GM12878 (cell line): ENCODE measurements at regions not wholly inside any gene's neighbourhood (a gene's known extent, or its start where the extent isn't known, plus 50 kb on each side); places are given as distances from the start of the nearest gene placed in this dataset.

ENCODE experiments used
- ATAC-seq: fragments of 200-7000 bp; cut with Tn5 transposase; 3 replicates; pipeline ENCODE4 v1.9.1; 2020; ENCODE audit warnings: mild to moderate bottlenecking, moderate library complexity
- BruUV-seq: library from RNA; stranded (reverse); fragments of 400-500 nt; replicated peaks from 2 replicates; lab custom pipeline; 2021; lab: Mats Ljungman, UMichigan
- CTCF ChIA-PET: fragments of 300-600 bp; sonication (Branson Sonifier 250); formaldehyde crosslinking; extraction: SDS; loops from one replicate; lab custom pipeline; 2021; ENCODE audit warnings: inconsistent platforms; lab: Yijun Ruan, JAX
- POLR2A ChIA-PET: fragments of 350-600 bp; formaldehyde crosslinking; extraction: SDS; loops from one replicate; lab custom pipeline; 2021; ENCODE audit warnings: inconsistent platforms; lab: Charles Lee
- RAD21 ChIA-PET: fragments of 300-600 bp; sonication (Branson Sonifier 250); formaldehyde crosslinking; loops from one replicate; lab custom pipeline; 2023; ENCODE audit warnings: antibody characterized with exemption; ENCODE audit not compliant: unreplicated experiment; lab: Charles Lee
- SMC1A ChIA-PET: fragments of 300-600 bp; sonication (Branson Sonifier 250); formaldehyde crosslinking; loops from one replicate; lab custom pipeline; 2023; ENCODE audit not compliant: unreplicated experiment, uncharacterized antibody; lab: Charles Lee
- DNase-seq: peaks from one replicate; pipeline ENCODE4 v3.0.0-alpha.2; 2011; ENCODE audit warnings: low read depth, low spot score
- FAIRE-seq: peaks from 3 replicates; lab custom pipeline; 2011; peaks lifted over from hg19 to GRCh38; lab: Jason Lieb, UNC
- H2AFZ ChIP-seq: 2 replicates; pipeline ENCODE4 v1.6.0; 2011; ENCODE audit warnings: low read depth, low read length, control low read depth; ENCODE audit not compliant: control insufficient read depth
- H3K27ac ChIP-seq: 2 replicates; pipeline ENCODE4 v1.5.1; 2011; ENCODE audit warnings: control low read depth; ENCODE audit not compliant: control insufficient read depth, insufficient read depth
- H3K27me3 ChIP-seq, 2 experiments: replicated peaks in 1 of 2; 2 replicates each; pipeline versions ENCODE4 v1.6.0 to v1.6.1; 2011; ENCODE audit warnings: low read length in 1 of 2; ENCODE audit not compliant: control insufficient read depth in 2 of 2, insufficient read depth in 2 of 2
- H3K36me3 ChIP-seq, 2 experiments: 2 replicates each; pipeline ENCODE4 v1.5.1; 2011; ENCODE audit warnings: low read length in 1 of 2; ENCODE audit not compliant: control insufficient read depth in 2 of 2, insufficient read depth in 2 of 2
- H3K4me1 ChIP-seq: 2 replicates; pipeline ENCODE4 v1.6.1; 2011; ENCODE audit warnings: mild to moderate bottlenecking, low read length, moderate library complexity, mixed read lengths; ENCODE audit not compliant: control insufficient read depth, insufficient read depth
- H3K4me2 ChIP-seq: 2 replicates; pipeline ENCODE4 v1.6.0; 2011; ENCODE audit warnings: control low read depth; ENCODE audit not compliant: control insufficient read depth, insufficient read depth
- H3K4me3 ChIP-seq: fragments of 200-600 bp; sonication (generic); 2 replicates; pipeline ENCODE4 v1.5.1; 2016
- H3K79me2 ChIP-seq: 2 replicates; pipeline ENCODE4 v1.6.0; 2011; ENCODE audit warnings: low read length; ENCODE audit not compliant: control insufficient read depth, insufficient read depth
- H3K9ac ChIP-seq: 2 replicates; pipeline ENCODE4 v1.8.0; 2011; ENCODE audit warnings: low read length, control low read depth, mixed read lengths; ENCODE audit not compliant: control insufficient read depth, insufficient read depth
- H3K9me3 ChIP-seq: replicated peaks from 3 replicates; pipeline ENCODE4 v1.5.1; 2011; ENCODE audit warnings: mild to moderate bottlenecking, low read length; ENCODE audit not compliant: control insufficient read depth, insufficient read depth
- H4K20me1 ChIP-seq: 2 replicates; pipeline ENCODE4 v1.6.0; 2011; ENCODE audit not compliant: control insufficient read depth, insufficient read depth
- ASH2L ChIP-seq: fragments of 300-600, 200-600 bp; sonication (generic); IDR thresholded peaks from 2 replicates; pipeline ENCODE4 v1.6.1; 2017; ENCODE audit warnings: low read depth, mild to moderate bottlenecking, borderline replicate concordance
- ATF7 ChIP-seq: fragments of 450-650 bp; IDR thresholded peaks from 2 replicates; pipeline ENCODE4 v1.6.1; 2016; ENCODE audit warnings: low read depth, mild to moderate bottlenecking
- BACH1 ChIP-seq: fragments of 450-650 bp; IDR thresholded peaks from 2 replicates; pipeline ENCODE4 v1.6.1; 2017; ENCODE audit warnings: mild to moderate bottlenecking, borderline replicate concordance
- CEBPB ChIP-seq, 2 experiments: fragments of 150-350 bp in 1 of 2; IDR thresholded peaks; 2 replicates each; pipeline ENCODE4 v1.6.1; 2012 to 2014; ENCODE audit warnings: low read depth in 2 of 2, low read length in 2 of 2, borderline replicate concordance in 1 of 2, inconsistent platforms in 1 of 2
- E2F8 ChIP-seq: fragments of 450-650 bp; IDR thresholded peaks from 2 replicates; pipeline ENCODE4 v1.6.1; 2018; ENCODE audit warnings: mild to moderate bottlenecking, low read depth, moderate library complexity; ENCODE audit not compliant: partially characterized antibody
- IKZF1 ChIP-seq: fragments of 450-650 bp; conservative IDR thresholded peaks from 2 replicates; pipeline ENCODE4 v1.6.1; 2017; ENCODE audit warnings: antibody characterized with exemption, mild to moderate bottlenecking
- IKZF2 ChIP-seq, 2 experiments: fragments of 450-650 bp; IDR thresholded peaks; 2 replicates each; pipeline ENCODE4 v1.6.1; 2017; ENCODE audit warnings: mild to moderate bottlenecking in 2 of 2, moderate library complexity in 2 of 2
- LARP7 ChIP-seq: fragments of 450-650 bp; IDR thresholded peaks from 2 replicates; pipeline ENCODE4 v1.6.1; 2017; ENCODE audit warnings: mild to moderate bottlenecking
- MXI1 ChIP-seq: fragments of 150-350 bp; IDR thresholded peaks from 2 replicates; pipeline ENCODE4 v1.6.1; 2011; ENCODE audit warnings: low read depth, mild to moderate bottlenecking, inconsistent platforms, low read length, improper control_type of control experiment
- NFYA ChIP-seq: IDR thresholded peaks from 2 replicates; pipeline ENCODE4 v1.6.1; 2011; ENCODE audit warnings: low read depth, mild to moderate bottlenecking, low read length, improper control_type of control experiment, borderline replicate concordance
- NR2F1 ChIP-seq: fragments of 450-650 bp; conservative IDR thresholded peaks from 2 replicates; pipeline ENCODE4 v1.6.1; 2017; ENCODE audit warnings: mild to moderate bottlenecking
- ZNF384 ChIP-seq: IDR thresholded peaks from 2 replicates; pipeline ENCODE4 v1.6.1; 2012; ENCODE audit warnings: low read depth, mild to moderate bottlenecking, low read length, improper control_type of control experiment, borderline replicate concordance
- ZNF622 ChIP-seq: fragments of 450-650 bp; IDR thresholded peaks from 2 replicates; pipeline ENCODE4 v1.6.1; 2017; ENCODE audit warnings: mild to moderate bottlenecking, inconsistent platforms
- ZSCAN29 ChIP-seq: fragments of 450-650 bp; IDR thresholded peaks from 2 replicates; pipeline ENCODE4 v1.6.1; 2017; ENCODE audit warnings: mild to moderate bottlenecking, moderate library complexity
- WGBS: methylation state at CpG from one replicate; pipeline ENCODE4 v1.1.6; 2016; ENCODE audit warnings: low lambda C conversion rate; ENCODE audit not compliant: insufficient replicate concordance, insufficient coverage; ENCODE audit errors: missing lambda C conversion rate; 5-methylcytosine and 5-hydroxymethylcytosine counted together
- in situ Hi-C: fragments of 300-500 bp; cut with MboI; formaldehyde crosslinking; loops from 9 replicates; pipeline ENCODE4 v1.14.3; 2018; ENCODE audit warnings: mixed read lengths
- intact Hi-C: fragments of 100-400 bp; cut with micrococcal nuclease; formaldehyde crosslinking; loops from one replicate; pipeline ENCODE4 v1.14.2; 2022; ENCODE audit not compliant: unreplicated experiment
- TF ChIP-seq, protein P1 (sequence below): IDR thresholded peaks from 2 replicates; pipeline ENCODE4 v1.6.1; 2012; ENCODE audit warnings: low read depth, low read length, improper control_type of control experiment

DNA sequence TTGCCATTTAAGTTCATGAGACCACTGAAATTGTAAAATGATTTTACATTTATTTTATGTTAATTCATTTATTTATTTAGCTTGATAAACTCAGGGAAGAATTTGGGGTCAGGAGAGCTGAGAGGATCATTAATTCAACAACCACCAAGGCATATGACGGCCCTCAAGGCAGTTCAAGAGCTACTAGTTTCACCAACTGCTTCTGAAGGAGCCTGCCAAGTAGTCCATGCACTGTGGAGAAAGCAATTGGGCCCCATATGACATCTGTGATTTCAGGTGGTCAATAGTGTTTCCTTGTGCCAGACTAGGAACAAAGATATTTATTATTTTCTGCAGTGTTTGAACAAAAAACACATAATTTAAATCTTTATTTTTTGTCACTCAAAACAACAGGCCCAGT lies 236.4 kb downstream of the CASP12 start:
- Histone ChIP-seq H2AFZ (no peak overlapping the region), H3K36me3 (no peaks in the 10 kb centered on the region), H3K9ac (no peak overlapping the region), H3K9me3 (no peaks in the 10 kb centered on the region), H3K27me3 (no peaks in the 10 kb centered on the region), H3K4me3 (no peak overlapping the region), H3K4me2 (no peak overlapping the region), H3K79me2 (no peaks in the 10 kb centered on the region), H3K4me1 (no peaks in the 10 kb centered on the region), H4K20me1 (no peaks in the 10 kb centered on the region), H3K27ac (no peak overlapping the region)
- TF ChIP-seq NFYA (no peak), ZNF384 (no peak), ATF7 (no peak), ASH2L (no peak), NR2F1 (no peak), BACH1 (no peak), CEBPB (IDR thresholded peaks at IDR 0.05; ENCODE audit: borderline replicate concordance in 1 of 2, low read depth in 2 of 2, low read length in 2 of 2) (no peak), LARP7 (no peak), ZNF622 (no peak), ZSCAN29 (no peak), IKZF2 (IDR thresholded peaks at IDR 0.05) (no peak), IKZF1 (no peak), E2F8 (no peak), MXI1 (no peak)
- TF ChIP-seq, protein P1, sequence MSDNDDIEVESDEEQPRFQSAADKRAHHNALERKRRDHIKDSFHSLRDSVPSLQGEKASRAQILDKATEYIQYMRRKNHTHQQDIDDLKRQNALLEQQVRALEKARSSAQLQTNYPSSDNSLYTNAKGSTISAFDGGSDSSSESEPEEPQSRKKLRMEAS = no peak
- ChIA-PET RAD21 (no interaction called here), POLR2A (no interaction called here), CTCF (no interaction called here), SMC1A (no interaction called here)
- FAIRE-seq = no peak
- ATAC-seq = no peak
- WGBS = 0% methylated on average over 1 of the region's 1 CpG
- intact Hi-C loops = no loop called here
- DNase-seq = no peak
- in situ Hi-C loops = no loop called here
- BruUV-seq = no TSS peak
